ENCODE measurements at regions not wholly inside any gene's neighbourhood (a gene's known extent, or its start where the extent isn't known, plus 50 kb on each side); places are given as distances from the start of the nearest gene placed in this dataset.

GRCh38 chr1:65494671-65495070 is 74.2 kb downstream of the LEPR start:
- no peaks in the 10 kb centered on the region for H3K36me3 Mint-ChIP-seq (ENCODE audit: low read depth)
- DNase-seq (ENCODE audit: low spot score) (no peak), ATAC-seq (no peak)
- Histone ChIP-seq H3F3A (replicated peaks; ENCODE audit: low read depth) (no peaks in the 10 kb centered on the region), H3K4me2 (no peak overlapping the region), H3K4me3 (no peak overlapping the region), H3K36me3 (ENCODE audit: insufficient read depth) (no peaks in the 10 kb centered on the region), H3K79me2 (replicated peaks; ENCODE audit: insufficient read depth) (no peaks in the 10 kb centered on the region), H3K9me2 (ENCODE audit: insufficient read depth) (no peaks in the 10 kb centered on the region; the same call in 1 of the 2 replicates), H3K4me1 (ENCODE audit: insufficient read depth) (no peaks in the 10 kb centered on the region), H3K27ac (ENCODE audit: low read depth) (no peak overlapping the region), H3K27me3 (ENCODE audit: insufficient read depth) (no peaks in the 10 kb centered on the region), H2AFZ (no peak overlapping the region), H4K20me1 (replicated peaks; ENCODE audit: insufficient read depth) (no peaks in the 10 kb centered on the region)
- no peaks in the 10 kb centered on the region for H3K27me3 Mint-ChIP-seq (ENCODE audit: insufficient read depth, low read depth, poor library complexity)
- H3K4me3 Mint-ChIP-seq: no peak overlapping the region
- H3K9me3 Mint-ChIP-seq: no peaks in the 10 kb centered on the region
- no peak for TF ChIP-seq EZH2phosphoT487 (IDR thresholded peaks at IDR 0.05; ENCODE audit: unreplicated experiment)
- no peak for TF ChIP-seq CREB1 (CRISPR knock-in tag; IDR thresholded peaks at IDR 0.05; ENCODE audit: low read depth)
- no peak for TF ChIP-seq ZNF331 (CRISPR knock-in tag; IDR thresholded peaks at IDR 0.05; ENCODE audit: low read depth)
- TF ChIP-seq ZNF114 (CRISPR knock-in tag; IDR thresholded peaks at IDR 0.05): no peak
- TF ChIP-seq, protein P1, sequence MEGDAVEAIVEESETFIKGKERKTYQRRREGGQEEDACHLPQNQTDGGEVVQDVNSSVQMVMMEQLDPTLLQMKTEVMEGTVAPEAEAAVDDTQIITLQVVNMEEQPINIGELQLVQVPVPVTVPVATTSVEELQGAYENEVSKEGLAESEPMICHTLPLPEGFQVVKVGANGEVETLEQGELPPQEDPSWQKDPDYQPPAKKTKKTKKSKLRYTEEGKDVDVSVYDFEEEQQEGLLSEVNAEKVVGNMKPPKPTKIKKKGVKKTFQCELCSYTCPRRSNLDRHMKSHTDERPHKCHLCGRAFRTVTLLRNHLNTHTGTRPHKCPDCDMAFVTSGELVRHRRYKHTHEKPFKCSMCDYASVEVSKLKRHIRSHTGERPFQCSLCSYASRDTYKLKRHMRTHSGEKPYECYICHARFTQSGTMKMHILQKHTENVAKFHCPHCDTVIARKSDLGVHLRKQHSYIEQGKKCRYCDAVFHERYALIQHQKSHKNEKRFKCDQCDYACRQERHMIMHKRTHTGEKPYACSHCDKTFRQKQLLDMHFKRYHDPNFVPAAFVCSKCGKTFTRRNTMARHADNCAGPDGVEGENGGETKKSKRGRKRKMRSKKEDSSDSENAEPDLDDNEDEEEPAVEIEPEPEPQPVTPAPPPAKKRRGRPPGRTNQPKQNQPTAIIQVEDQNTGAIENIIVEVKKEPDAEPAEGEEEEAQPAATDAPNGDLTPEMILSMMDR (conservative IDR thresholded peaks at IDR 0.05; ENCODE audit: low read depth in 2 of 2): no peak
- TF ChIP-seq POLR2AphosphoS5 (IDR thresholded peaks at IDR 0.05; ENCODE audit: low read depth): no peak
- TF ChIP-seq STAT1 (IDR thresholded peaks at IDR 0.05; ENCODE audit: unreplicated experiment): no peak
- no peaks in the 10 kb centered on the region for H3K4me1 Mint-ChIP-seq
- H3K27ac Mint-ChIP-seq: no peak overlapping the region

DNA sequence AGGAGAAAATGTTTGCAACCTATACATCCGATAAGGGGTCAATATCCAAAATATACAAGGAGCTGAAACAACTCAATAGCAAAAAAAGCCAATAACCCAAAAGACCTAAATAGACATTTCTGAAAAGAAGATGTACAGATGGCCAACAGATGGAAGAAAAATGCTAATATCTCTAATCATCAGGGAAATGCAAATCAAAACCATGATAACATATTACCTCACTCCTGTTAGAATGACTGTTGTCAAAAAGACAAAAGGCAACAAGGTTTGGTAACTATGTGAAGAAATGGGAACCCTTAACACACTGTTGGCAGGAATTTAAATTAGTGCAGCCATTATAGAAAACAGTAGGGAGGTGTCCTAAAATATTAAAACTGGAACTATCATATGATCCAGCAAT is 74.7 kb downstream of the LEPR start:
- H3K27me3 ChIP-seq (ENCODE audit: insufficient read depth): no peaks in the 10 kb centered on the region
- Mint-ChIP-seq H3K4me3 (no peak overlapping the region), H3K27me3 (ENCODE audit: insufficient read depth, low read depth, poor library complexity) (no peaks in the 10 kb centered on the region), H3K36me3 (ENCODE audit: low read depth) (no peaks in the 10 kb centered on the region), H3K9me3 (no peaks in the 10 kb centered on the region), H3K4me1 (no peaks in the 10 kb centered on the region), H3K27ac (no peak overlapping the region)
- H3K36me3 ChIP-seq (ENCODE audit: insufficient read depth): no peaks in the 10 kb centered on the region
- no peak overlapping the region for H3K27ac ChIP-seq (ENCODE audit: low read depth)
- H3K4me1 ChIP-seq (ENCODE audit: insufficient read depth): no peaks in the 10 kb centered on the region
- H3F3A ChIP-seq (replicated peaks; ENCODE audit: low read depth): no peaks in the 10 kb centered on the region
- no peaks in the 10 kb centered on the region for H4K20me1 ChIP-seq (replicated peaks; ENCODE audit: insufficient read depth)
- ATAC-seq (no peak), DNase-seq (ENCODE audit: low spot score) (no peak)
- no peak overlapping the region for H3K4me2 ChIP-seq
- H3K4me3 ChIP-seq: no peak overlapping the region
- no peaks in the 10 kb centered on the region for H3K79me2 ChIP-seq (replicated peaks; ENCODE audit: insufficient read depth)
- no peak overlapping the region for H2AFZ ChIP-seq
- no peaks in the 10 kb centered on the region; the same call in 1 of the 2 replicates for H3K9me2 ChIP-seq (ENCODE audit: insufficient read depth)
- TF ChIP-seq POLR2AphosphoS5 (IDR thresholded peaks at IDR 0.05; ENCODE audit: low read depth): no peak
- TF ChIP-seq ZNF114 (CRISPR knock-in tag; IDR thresholded peaks at IDR 0.05): no peak

GRCh38 chr1:65497256-65497830 is 76.9 kb downstream of the LEPR start:
- no peaks in the 10 kb centered on the region for H3K36me3 ChIP-seq (ENCODE audit: insufficient read depth)
- H4K20me1 ChIP-seq (replicated peaks; ENCODE audit: insufficient read depth): no peaks in the 10 kb centered on the region
- Mint-ChIP-seq H3K9me3 (no peaks in the 10 kb centered on the region), H3K36me3 (ENCODE audit: low read depth) (no peaks in the 10 kb centered on the region), H3K27me3 (ENCODE audit: insufficient read depth, low read depth, poor library complexity) (no peaks in the 10 kb centered on the region), H3K27ac (no peak overlapping the region), H3K4me3 (no peak overlapping the region), H3K4me1 (no peaks in the 10 kb centered on the region)
- no peaks in the 10 kb centered on the region for H3K27me3 ChIP-seq (ENCODE audit: insufficient read depth)
- H3K9me2 ChIP-seq (ENCODE audit: insufficient read depth): no peaks in the 10 kb centered on the region; the same call in 1 of the 2 replicates
- H3K4me1 ChIP-seq (ENCODE audit: insufficient read depth): no peaks in the 10 kb centered on the region
- H3F3A ChIP-seq (replicated peaks; ENCODE audit: low read depth): no peaks in the 10 kb centered on the region
- H3K27ac ChIP-seq (ENCODE audit: low read depth): no peak overlapping the region
- no peak overlapping the region for H3K4me3 ChIP-seq
- ATAC-seq (no peak), DNase-seq (ENCODE audit: low spot score) (no peak)
- H2AFZ ChIP-seq: no peak overlapping the region
- no peak overlapping the region for H3K4me2 ChIP-seq
- no peaks in the 10 kb centered on the region for H3K79me2 ChIP-seq (replicated peaks; ENCODE audit: insufficient read depth)
- TF ChIP-seq STAT1 (IDR thresholded peaks at IDR 0.05; ENCODE audit: unreplicated experiment): no peak
- no peak for TF ChIP-seq EZH2 (IDR thresholded peaks at IDR 0.05; ENCODE audit: low read depth, unreplicated experiment)
- TF ChIP-seq ZNF114 (CRISPR knock-in tag; IDR thresholded peaks at IDR 0.05): no peak
- TF ChIP-seq, protein P1 (conservative IDR thresholded peaks at IDR 0.05; ENCODE audit: low read depth in 2 of 2): no peak
- TF ChIP-seq POLR2AphosphoS5 (IDR thresholded peaks at IDR 0.05; ENCODE audit: low read depth): no peak
- TF ChIP-seq ETS1 (IDR thresholded peaks at IDR 0.05): no peak
- TF ChIP-seq CREB1 (CRISPR knock-in tag; IDR thresholded peaks at IDR 0.05; ENCODE audit: low read depth): no peak
- no peak for TF ChIP-seq NANOG (IDR thresholded peaks at IDR 0.05; ENCODE audit: borderline replicate concordance)
- TF ChIP-seq JUNB (IDR thresholded peaks at IDR 0.05; ENCODE audit: unreplicated experiment): no peak
